GM23248 (cell line): ENCODE measurements at regions not wholly inside any gene's neighbourhood (a gene's known extent, or its start where the extent isn't known, plus 50 kb on each side); places are given as distances from the start of the nearest gene placed in this dataset.

Source experiments
- DNase-seq: peaks from one replicate; pipeline ENCODE4 v3.0.0-alpha.2; 2015
- H2AFZ ChIP-seq: fragments of 200-600 bp; sonication (generic); 2 replicates; pipeline ENCODE4 v1.6.1; 2016; ENCODE audit warnings: antibody characterized with exemption
- H3F3A ChIP-seq: fragments of 200-600 bp; sonication (generic); 2 replicates; pipeline ENCODE4 v1.6.1; 2016; ENCODE audit warnings: mild to moderate bottlenecking, antibody characterized with exemption, mixed run types; ENCODE audit not compliant: insufficient read depth
- H3K27ac ChIP-seq: fragments of 200-600 bp; sonication (generic); 2 replicates; pipeline ENCODE4 v1.5.1; 2016; ENCODE audit warnings: mild to moderate bottlenecking
- H3K27me3 ChIP-seq: fragments of 200-600 bp; sonication (generic); replicated peaks from 2 replicates; pipeline ENCODE4 v1.6.1; 2016; ENCODE audit warnings: mild to moderate bottlenecking; ENCODE audit not compliant: insufficient read depth
- H3K36me3 ChIP-seq: fragments of 200-600 bp; sonication (generic); 2 replicates; pipeline ENCODE4 v1.6.1; 2016; ENCODE audit warnings: low read depth, mild to moderate bottlenecking
- H3K4me1 ChIP-seq: fragments of 200-600 bp; sonication (generic); 2 replicates; pipeline ENCODE4 v1.6.1; 2016; ENCODE audit warnings: mild to moderate bottlenecking; ENCODE audit not compliant: insufficient read depth
- H3K4me2 ChIP-seq: fragments of 200-600 bp; sonication (generic); one replicate; pipeline ENCODE4 v1.6.1; 2016; ENCODE audit warnings: mild to moderate bottlenecking; ENCODE audit not compliant: unreplicated experiment
- H3K4me3 ChIP-seq: fragments of 200-600 bp; sonication (generic); 2 replicates; pipeline ENCODE4 v1.5.1; 2016; ENCODE audit warnings: mild to moderate bottlenecking
- H3K79me2 ChIP-seq: fragments of 200-600 bp; sonication (generic); 2 replicates; pipeline ENCODE4 v1.6.1; 2016; ENCODE audit warnings: mild to moderate bottlenecking; ENCODE audit not compliant: insufficient read depth
- H3K9ac ChIP-seq: fragments of 200-600 bp; sonication (generic); 2 replicates; pipeline ENCODE4 v1.6.1; 2016; ENCODE audit warnings: mild to moderate bottlenecking
- H3K9me2 ChIP-seq: fragments of 200-600 bp; sonication (generic); 2 replicates; pipeline ENCODE4 v1.6.1; 2016; ENCODE audit warnings: mixed run types, mild to moderate bottlenecking, moderate library complexity; ENCODE audit not compliant: insufficient read depth
- H3K9me3 ChIP-seq: fragments of 200-600 bp; sonication (generic); one replicate; pipeline ENCODE4 v1.6.1; 2017; ENCODE audit warnings: low read depth
- H4K20me1 ChIP-seq: fragments of 200-600 bp; sonication (generic); 2 replicates; pipeline ENCODE4 v1.6.0; 2016; ENCODE audit not compliant: insufficient read depth
- EZH2 ChIP-seq: fragments of 200-600 bp; sonication (generic); IDR thresholded peaks from 2 replicates; pipeline ENCODE4 v1.6.1; 2018; ENCODE audit warnings: antibody characterized with exemption, mild to moderate bottlenecking; ENCODE audit not compliant: insufficient read depth, poor library complexity, severe bottlenecking
- EZH2phosphoT487 ChIP-seq: fragments of 200-600 bp; sonication (generic); IDR thresholded peaks from 2 replicates; pipeline ENCODE4 v1.6.1; 2018; ENCODE audit warnings: antibody characterized with exemption, moderate library complexity, mild to moderate bottlenecking, low read depth; ENCODE audit not compliant: insufficient read depth
- WGBS, 2 experiments: methylation state at CpG; one replicate each; pipeline ENCODE4 v1.1.6; 2015 to 2017; ENCODE audit warnings: low lambda C conversion rate in 2 of 2, low coverage in 1 of 2; ENCODE audit errors: missing lambda C conversion rate in 2 of 2; 5-methylcytosine and 5-hydroxymethylcytosine counted together
- in situ Hi-C: fragments of 300-500 bp; cut with MboI; formaldehyde crosslinking; loops from 2 replicates; pipeline ENCODE4 v1.15.0; 2020

- no peak overlapping the region for H3K4me3 ChIP-seq
- no peaks in the 10 kb centered on the region for H3K36me3 ChIP-seq
- H3K4me1 ChIP-seq = peaks cover 40% of the 10 kb centered on the region
- H4K20me1 ChIP-seq = no peaks in the 10 kb centered on the region
- no peaks in the 10 kb centered on the region for H3K9me2 ChIP-seq
- peak overlapping the region; percentile 99 for H3K27ac ChIP-seq
- 94 to 95% methylated on average over 12 of the region's 12 CpGs for WGBS, 2 experiments
- TF ChIP-seq EZH2 (no peak), EZH2phosphoT487 (no peak)
- H3K79me2 ChIP-seq = no peaks in the 10 kb centered on the region
- H3F3A ChIP-seq = peaks cover 43% of the 10 kb centered on the region
- no peak overlapping the region for H2AFZ ChIP-seq
- DNase-seq = no peak
- in situ Hi-C loops = loop anchor here (5.0 kb wide), 1 partner anchor 158 kb away; no protein-coding TSS in a partner anchor
- no peak overlapping the region for H3K4me2 ChIP-seq
- no peaks in the 10 kb centered on the region for H3K9me3 ChIP-seq
- H3K9ac ChIP-seq = no peak overlapping the region
- H3K27me3 ChIP-seq = no peaks in the 10 kb centered on the region
These were observed 106.6 kb upstream of the TMPRSS2 start for GRCh38 chr21:41614511-41614910.

GRCh38 chr21:41613533-41613909, 105.6 kb upstream of the TMPRSS2 start:
- no peak for DNase-seq
- WGBS, 2 experiments = 93 to 95% methylated on average over 19 of the region's 19 CpGs
- Histone ChIP-seq H3K36me3 (no peaks in the 10 kb centered on the region), H3K4me1 (peaks cover 40% of the 10 kb centered on the region), H3K9ac (peak overlapping the region; percentile 80), H3K27me3 (no peaks in the 10 kb centered on the region), H3K4me3 (no peak overlapping the region), H3K9me2 (no peaks in the 10 kb centered on the region), H3K9me3 (no peaks in the 10 kb centered on the region), H4K20me1 (no peaks in the 10 kb centered on the region), H3K79me2 (no peaks in the 10 kb centered on the region), H3K27ac (peak overlapping the region; percentile 89), H3K4me2 (peak overlapping the region; percentile 26), H3F3A (peaks cover 43% of the 10 kb centered on the region), H2AFZ (no peak overlapping the region)
- TF ChIP-seq EZH2phosphoT487 (no peak), EZH2 (no peak)
- in situ Hi-C loops = loop anchor here (5.0 kb wide), 1 partner anchor 159 kb away; no protein-coding TSS in a partner anchor

- Histone ChIP-seq H2AFZ (peak overlapping the region; percentile 77), H3K79me2 (no peaks in the 10 kb centered on the region), H3F3A (peaks cover 38% of the 10 kb centered on the region), H3K36me3 (no peaks in the 10 kb centered on the region), H3K4me1 (peaks cover 40% of the 10 kb centered on the region), H3K9me3 (no peaks in the 10 kb centered on the region), H3K4me2 (peak overlapping the region; percentile 51), H3K27me3 (no peaks in the 10 kb centered on the region), H3K9ac (peak overlapping the region; percentile 80), H3K9me2 (no peaks in the 10 kb centered on the region), H3K27ac (peak overlapping the region; percentile 89), H4K20me1 (no peaks in the 10 kb centered on the region), H3K4me3 (peak overlapping the region; percentile 27; the same call in 1 of the 2 replicates)
- DNase-seq = peak; percentile 98
- WGBS, 2 experiments = 18 to 23% methylated on average over 20 to 21 of the region's 21 CpGs
- TF ChIP-seq EZH2 = no peak
- in situ Hi-C loops = loop anchor here (5.0 kb wide), 1 partner anchor 159 kb away; no protein-coding TSS in a partner anchor
These were observed 104.9 kb upstream of the TMPRSS2 start for GRCh38 chr21:41612674-41613532.

- in situ Hi-C loops = loop anchor here (5.0 kb wide), 1 partner anchor 160 kb away; no protein-coding TSS in a partner anchor
- Histone ChIP-seq H3K27me3 (no peaks in the 10 kb centered on the region), H3K4me2 (peak overlapping the region; percentile 51), H3K4me1 (peaks cover 35% of the 10 kb centered on the region), H3K27ac (peak overlapping the region; percentile 89), H3K79me2 (no peaks in the 10 kb centered on the region), H3K9me2 (no peaks in the 10 kb centered on the region), H3K36me3 (no peaks in the 10 kb centered on the region), H3F3A (peaks cover 30% of the 10 kb centered on the region), H4K20me1 (no peaks in the 10 kb centered on the region), H3K9ac (peak overlapping the region; percentile 80), H2AFZ (peak overlapping the region; percentile 77), H3K4me3 (peak overlapping the region; percentile 27; the same call in 1 of the 2 replicates), H3K9me3 (no peaks in the 10 kb centered on the region)
- 38 to 42% methylated on average over 10 of the region's 10 CpGs for WGBS, 2 experiments
- TF ChIP-seq EZH2 (no peak), EZH2phosphoT487 (no peak)
- peak; percentile 43 for DNase-seq
These were observed 104.1 kb upstream of the TMPRSS2 start for GRCh38 chr21:41611966-41612606.
